ENCODE measurements at regions not wholly inside any gene's neighbourhood (a gene's known extent, or its start where the extent isn't known, plus 50 kb on each side); places are given as distances from the start of the nearest gene placed in this dataset.
"Not testable (repeated sequence)": the region's sequence is repeated elsewhere in the genome, so short reads cannot be mapped to it uniquely, and the experiment has no call there.

DNA sequence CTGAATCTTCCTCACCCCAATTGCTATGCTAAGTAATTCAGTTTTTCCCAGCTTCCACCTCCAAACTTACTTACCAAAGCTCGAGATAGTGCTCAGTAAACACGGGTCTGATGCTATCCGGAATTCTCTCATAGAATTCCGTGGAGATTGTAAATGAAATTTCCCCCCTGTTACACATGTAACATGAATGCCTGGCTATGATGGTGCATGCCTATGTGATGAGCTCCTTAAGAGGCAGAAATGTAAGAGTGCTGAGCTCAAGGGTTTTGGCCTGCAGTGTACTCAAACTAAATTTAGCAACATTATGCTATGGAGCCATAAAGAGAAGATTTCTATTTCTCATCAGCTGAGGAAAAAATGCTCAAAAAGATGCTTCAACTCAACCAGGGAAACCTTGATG, 133.4 kb upstream of the FUT9 start (continued):
- TF ChIP-seq EZH2phosphoT487 (IDR thresholded peaks at IDR 0.05; ENCODE audit: unreplicated experiment) (no peak), POLR2AphosphoS5 (IDR thresholded peaks at IDR 0.05; ENCODE audit: low read depth) (no peak), JUNB (IDR thresholded peaks at IDR 0.05; ENCODE audit: unreplicated experiment) (no peak), EZH2 (IDR thresholded peaks at IDR 0.05; ENCODE audit: low read depth, unreplicated experiment) (no peak), STAT1 (IDR thresholded peaks at IDR 0.05; ENCODE audit: unreplicated experiment) (no peak)
- TF ChIP-seq, protein P1, sequence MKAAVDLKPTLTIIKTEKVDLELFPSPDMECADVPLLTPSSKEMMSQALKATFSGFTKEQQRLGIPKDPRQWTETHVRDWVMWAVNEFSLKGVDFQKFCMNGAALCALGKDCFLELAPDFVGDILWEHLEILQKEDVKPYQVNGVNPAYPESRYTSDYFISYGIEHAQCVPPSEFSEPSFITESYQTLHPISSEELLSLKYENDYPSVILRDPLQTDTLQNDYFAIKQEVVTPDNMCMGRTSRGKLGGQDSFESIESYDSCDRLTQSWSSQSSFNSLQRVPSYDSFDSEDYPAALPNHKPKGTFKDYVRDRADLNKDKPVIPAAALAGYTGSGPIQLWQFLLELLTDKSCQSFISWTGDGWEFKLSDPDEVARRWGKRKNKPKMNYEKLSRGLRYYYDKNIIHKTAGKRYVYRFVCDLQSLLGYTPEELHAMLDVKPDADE (IDR thresholded peaks at IDR 0.05) = no peak

DNA sequence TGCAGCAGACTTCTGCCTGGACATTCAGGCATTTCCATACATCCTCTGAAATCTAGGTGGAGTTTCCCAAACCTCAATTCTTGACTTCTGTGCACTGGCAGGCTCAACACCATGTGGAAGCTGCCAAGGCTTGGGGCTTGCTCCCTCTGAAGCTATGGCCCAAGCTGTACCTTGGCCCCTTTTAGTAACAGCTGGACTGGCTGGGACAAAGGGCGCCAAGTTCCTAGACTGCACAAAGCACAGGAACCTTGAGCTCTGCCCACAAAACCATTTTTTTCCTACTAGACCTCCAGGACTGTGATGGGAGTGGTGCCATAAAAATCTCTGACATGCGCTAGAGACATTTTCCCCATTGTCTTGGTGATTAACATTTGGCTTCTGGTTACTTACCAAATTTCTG, 127.1 kb upstream of the FUT9 start:
- not testable (repeated sequence) for H3K4me3 ChIP-seq; H3K27me3 Mint-ChIP-seq (ENCODE audit: insufficient read depth, low read depth, poor library complexity); H3K36me3 ChIP-seq (ENCODE audit: insufficient read depth); ATAC-seq; H3K27me3 ChIP-seq (ENCODE audit: insufficient read depth); H3K4me3 Mint-ChIP-seq; H4K20me1 ChIP-seq (replicated peaks; ENCODE audit: insufficient read depth); H3K27ac ChIP-seq (ENCODE audit: low read depth); H2AFZ ChIP-seq; H3K9me3 Mint-ChIP-seq; H3K4me1 ChIP-seq (ENCODE audit: insufficient read depth); H3K36me3 Mint-ChIP-seq (ENCODE audit: low read depth); H3K4me2 ChIP-seq; DNase-seq (ENCODE audit: low spot score); H3K4me1 Mint-ChIP-seq; H3F3A ChIP-seq (replicated peaks; ENCODE audit: low read depth); H3K79me2 ChIP-seq (replicated peaks; ENCODE audit: insufficient read depth); H3K9me2 ChIP-seq (ENCODE audit: insufficient read depth); H3K27ac Mint-ChIP-seq

DNA sequence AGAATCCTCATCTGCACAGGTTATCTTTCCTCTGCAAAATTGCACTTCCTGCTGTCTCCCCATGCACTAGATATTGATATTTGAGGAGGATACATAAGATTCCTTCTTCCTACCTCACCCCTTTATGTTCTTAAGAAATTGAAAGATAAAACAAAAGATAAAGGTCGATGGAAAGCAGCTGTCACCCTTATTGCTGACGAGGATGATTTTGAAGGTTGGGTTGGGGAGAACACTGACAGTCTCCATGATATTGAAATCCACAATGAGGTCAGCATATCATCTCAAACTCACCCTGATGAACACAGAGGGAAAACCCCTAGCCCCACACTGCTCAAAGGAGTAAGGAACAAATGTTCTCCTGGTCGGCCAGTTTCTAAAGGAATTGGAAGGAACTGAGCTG, 110.6 kb upstream of the FUT9 start:
- peak overlapping the region; percentile 43; the same call in 1 of the 2 replicates for H3K27ac Mint-ChIP-seq
- TF ChIP-seq POLR2AphosphoS5 (IDR thresholded peaks at IDR 0.05; ENCODE audit: low read depth) (no peak), ZNF114 (CRISPR knock-in tag; IDR thresholded peaks at IDR 0.05) (no peak), EZH2 (IDR thresholded peaks at IDR 0.05; ENCODE audit: low read depth, unreplicated experiment) (no peak), EZH2phosphoT487 (IDR thresholded peaks at IDR 0.05; ENCODE audit: unreplicated experiment) (no peak)
- TF ChIP-seq, protein P2, sequence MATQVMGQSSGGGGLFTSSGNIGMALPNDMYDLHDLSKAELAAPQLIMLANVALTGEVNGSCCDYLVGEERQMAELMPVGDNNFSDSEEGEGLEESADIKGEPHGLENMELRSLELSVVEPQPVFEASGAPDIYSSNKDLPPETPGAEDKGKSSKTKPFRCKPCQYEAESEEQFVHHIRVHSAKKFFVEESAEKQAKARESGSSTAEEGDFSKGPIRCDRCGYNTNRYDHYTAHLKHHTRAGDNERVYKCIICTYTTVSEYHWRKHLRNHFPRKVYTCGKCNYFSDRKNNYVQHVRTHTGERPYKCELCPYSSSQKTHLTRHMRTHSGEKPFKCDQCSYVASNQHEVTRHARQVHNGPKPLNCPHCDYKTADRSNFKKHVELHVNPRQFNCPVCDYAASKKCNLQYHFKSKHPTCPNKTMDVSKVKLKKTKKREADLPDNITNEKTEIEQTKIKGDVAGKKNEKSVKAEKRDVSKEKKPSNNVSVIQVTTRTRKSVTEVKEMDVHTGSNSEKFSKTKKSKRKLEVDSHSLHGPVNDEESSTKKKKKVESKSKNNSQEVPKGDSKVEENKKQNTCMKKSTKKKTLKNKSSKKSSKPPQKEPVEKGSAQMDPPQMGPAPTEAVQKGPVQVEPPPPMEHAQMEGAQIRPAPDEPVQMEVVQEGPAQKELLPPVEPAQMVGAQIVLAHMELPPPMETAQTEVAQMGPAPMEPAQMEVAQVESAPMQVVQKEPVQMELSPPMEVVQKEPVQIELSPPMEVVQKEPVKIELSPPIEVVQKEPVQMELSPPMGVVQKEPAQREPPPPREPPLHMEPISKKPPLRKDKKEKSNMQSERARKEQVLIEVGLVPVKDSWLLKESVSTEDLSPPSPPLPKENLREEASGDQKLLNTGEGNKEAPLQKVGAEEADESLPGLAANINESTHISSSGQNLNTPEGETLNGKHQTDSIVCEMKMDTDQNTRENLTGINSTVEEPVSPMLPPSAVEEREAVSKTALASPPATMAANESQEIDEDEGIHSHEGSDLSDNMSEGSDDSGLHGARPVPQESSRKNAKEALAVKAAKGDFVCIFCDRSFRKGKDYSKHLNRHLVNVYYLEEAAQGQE (IDR thresholded peaks at IDR 0.05; ENCODE audit: unreplicated experiment) = no peak
- TF ChIP-seq, protein P1 (IDR thresholded peaks at IDR 0.05) = no peak
- TF ChIP-seq, protein P3, sequence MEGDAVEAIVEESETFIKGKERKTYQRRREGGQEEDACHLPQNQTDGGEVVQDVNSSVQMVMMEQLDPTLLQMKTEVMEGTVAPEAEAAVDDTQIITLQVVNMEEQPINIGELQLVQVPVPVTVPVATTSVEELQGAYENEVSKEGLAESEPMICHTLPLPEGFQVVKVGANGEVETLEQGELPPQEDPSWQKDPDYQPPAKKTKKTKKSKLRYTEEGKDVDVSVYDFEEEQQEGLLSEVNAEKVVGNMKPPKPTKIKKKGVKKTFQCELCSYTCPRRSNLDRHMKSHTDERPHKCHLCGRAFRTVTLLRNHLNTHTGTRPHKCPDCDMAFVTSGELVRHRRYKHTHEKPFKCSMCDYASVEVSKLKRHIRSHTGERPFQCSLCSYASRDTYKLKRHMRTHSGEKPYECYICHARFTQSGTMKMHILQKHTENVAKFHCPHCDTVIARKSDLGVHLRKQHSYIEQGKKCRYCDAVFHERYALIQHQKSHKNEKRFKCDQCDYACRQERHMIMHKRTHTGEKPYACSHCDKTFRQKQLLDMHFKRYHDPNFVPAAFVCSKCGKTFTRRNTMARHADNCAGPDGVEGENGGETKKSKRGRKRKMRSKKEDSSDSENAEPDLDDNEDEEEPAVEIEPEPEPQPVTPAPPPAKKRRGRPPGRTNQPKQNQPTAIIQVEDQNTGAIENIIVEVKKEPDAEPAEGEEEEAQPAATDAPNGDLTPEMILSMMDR (conservative IDR thresholded peaks at IDR 0.05; ENCODE audit: low read depth in 2 of 2) = no peak

More for the DNA sequence above, 110.6 kb upstream of the FUT9 start:
- no peak for ATAC-seq
- Histone ChIP-seq H3K36me3 (ENCODE audit: insufficient read depth) (no peaks in the 10 kb centered on the region), H3K4me1 (ENCODE audit: insufficient read depth) (peaks cover 3% of the 10 kb centered on the region; the same call in 1 of the 2 replicates), H2AFZ (no peak overlapping the region), H3K27ac (ENCODE audit: low read depth) (no peak overlapping the region), H4K20me1 (replicated peaks; ENCODE audit: insufficient read depth) (no peaks in the 10 kb centered on the region), H3K4me3 (no peak overlapping the region), H3K79me2 (replicated peaks; ENCODE audit: insufficient read depth) (no peaks in the 10 kb centered on the region), H3K4me2 (no peak overlapping the region), H3K9me2 (ENCODE audit: insufficient read depth) (no peaks in the 10 kb centered on the region), H3F3A (replicated peaks; ENCODE audit: low read depth) (no peaks in the 10 kb centered on the region), H3K27me3 (ENCODE audit: insufficient read depth) (no peaks in the 10 kb centered on the region)
- Mint-ChIP-seq H3K27me3 (ENCODE audit: insufficient read depth, low read depth, poor library complexity) (no peaks in the 10 kb centered on the region), H3K4me3 (no peak overlapping the region), H3K36me3 (ENCODE audit: low read depth) (no peaks in the 10 kb centered on the region), H3K4me1 (peaks cover 5% of the 10 kb centered on the region; the same call in 2 of the 3 replicates), H3K9me3 (no peaks in the 10 kb centered on the region; the same call in 2 of the 3 replicates)
- no peak for DNase-seq (ENCODE audit: low spot score)
